ENCODE measurements at regions not wholly inside any gene's neighbourhood (a gene's known extent, or its start where the extent isn't known, plus 50 kb on each side); places are given as distances from the start of the nearest gene placed in this dataset.

- TF ChIP-seq TAF1 (IDR thresholded peaks at IDR 0.05; ENCODE audit: borderline replicate concordance, insufficient read depth, low read length) (no peak), POLR2AphosphoS5 (IDR thresholded peaks at IDR 0.05; ENCODE audit: low read depth, low read length) (no peak), SIN3A (IDR thresholded peaks at IDR 0.05; ENCODE audit: borderline replicate concordance, insufficient read depth, low read length) (no peak)
These were observed 568.5 kb downstream of the TSN start for GRCh38 chr2:122323927-122324326.

Measured in PFSK-1 (cell line).